Activated CD4-positive, alpha-beta T cell treated with anti-CD3 and anti-CD28 coated beads, Interleukin-2, amount 10 ng/mL, durations not matched to agents 7 days and 5 days (primary cell): ENCODE measurements at regions not wholly inside any gene's neighbourhood (a gene's known extent, or its start where the extent isn't known, plus 50 kb on each side); places are given as distances from the start of the nearest gene placed in this dataset.
"Not testable (repeated sequence)": the region's sequence is repeated elsewhere in the genome, so short reads cannot be mapped to it uniquely, and the experiment has no call there.

Experiments used
- CTCF ChIA-PET: fragments of 350-600 bp; sonication (Branson Sonifier 250); formaldehyde crosslinking; loops from one replicate; lab custom pipeline; 2021; ENCODE audit warnings: antibody characterized with exemption; lab: Charles Lee
- POLR2A ChIA-PET: fragments of 350-600 bp; sonication (Branson Sonifier 250); formaldehyde crosslinking; loops from one replicate; lab custom pipeline; 2021; ENCODE audit warnings: antibody characterized with exemption; lab: Charles Lee
- DNase-seq: peaks from one replicate; pipeline ENCODE4 v3.0.0-alpha.2; 2020
- H3K27ac Mint-ChIP-seq: one replicate; pipeline ENCODE4 v1.8.0; 2021; ENCODE audit warnings: mild to moderate bottlenecking, moderate library complexity, mixed read lengths
- H3K27me3 Mint-ChIP-seq: one replicate; pipeline ENCODE4 v1.8.0; 2021; ENCODE audit warnings: mixed read lengths
- H3K36me3 Mint-ChIP-seq: one replicate; pipeline ENCODE4 v1.8.0; 2021; ENCODE audit warnings: low read depth, mixed read lengths
- H3K4me1 Mint-ChIP-seq: one replicate; pipeline ENCODE4 v1.8.0; 2021; ENCODE audit warnings: mixed read lengths
- H3K4me3 Mint-ChIP-seq: one replicate; pipeline ENCODE4 v1.8.0; 2021; ENCODE audit warnings: mild to moderate bottlenecking, moderate library complexity, mixed read lengths
- H3K9me3 Mint-ChIP-seq: one replicate; pipeline ENCODE4 v1.8.0; 2021; ENCODE audit warnings: mixed read lengths

GRCh38 chr5:36417221-36417620 is 115.5 kb upstream of the RANBP3L start:
- Mint-ChIP-seq H3K27ac (no peak overlapping the region), H3K27me3 (no peaks in the 10 kb centered on the region), H3K36me3 (no peaks in the 10 kb centered on the region), H3K4me3 (no peak overlapping the region), H3K9me3 (no peaks in the 10 kb centered on the region), H3K4me1 (peaks cover 30% of the 10 kb centered on the region)
- no peak for DNase-seq
- POLR2A ChIA-PET, result no interaction called here
- CTCF ChIA-PET, result interaction anchor here (2.2 kb wide), 1 partner anchor 175 kb away, joined by 4 read pairs; the partner anchor contains the start of gene NADK2

GRCh38 chr5:36417668-36418067 is 116.0 kb upstream of the RANBP3L start:
- ChIA-PET CTCF (interaction anchor here (2.2 kb wide), 1 partner anchor 176 kb away, joined by 4 read pairs; the partner anchor contains the start of gene NADK2), POLR2A (no interaction called here)
- no peak overlapping the region for H3K4me3 Mint-ChIP-seq
- H3K36me3 Mint-ChIP-seq, result no peaks in the 10 kb centered on the region
- DNase-seq, result no peak
- H3K9me3 Mint-ChIP-seq, result no peaks in the 10 kb centered on the region
- peaks cover 34% of the 10 kb centered on the region for H3K4me1 Mint-ChIP-seq
- H3K27ac Mint-ChIP-seq, result no peak overlapping the region
- no peaks in the 10 kb centered on the region for H3K27me3 Mint-ChIP-seq

GRCh38 chr5:36418152-36418979 is 116.7 kb upstream of the RANBP3L start:
- Mint-ChIP-seq H3K4me1 (peaks cover 41% of the 10 kb centered on the region), H3K4me3 (no peak overlapping the region), H3K27ac (peak overlapping the region; percentile 92), H3K9me3 (no peaks in the 10 kb centered on the region), H3K27me3 (no peaks in the 10 kb centered on the region), H3K36me3 (no peaks in the 10 kb centered on the region)
- ChIA-PET CTCF (interaction anchor here (2.2 kb wide), 1 partner anchor 176 kb away, joined by 4 read pairs; the partner anchor contains the start of gene NADK2), POLR2A (no interaction called here)
- DNase-seq, result no peak

- Mint-ChIP-seq H3K36me3 (no peaks in the 10 kb centered on the region), H3K4me1 (peaks cover 48% of the 10 kb centered on the region), H3K4me3 (no peak overlapping the region), H3K27me3 (no peaks in the 10 kb centered on the region), H3K27ac (peak overlapping the region; percentile 56), H3K9me3 (no peaks in the 10 kb centered on the region)
- POLR2A ChIA-PET, result no interaction called here
- no peak for DNase-seq
- CTCF ChIA-PET, result no interaction called here
These were observed 119.6 kb upstream of the RANBP3L start for GRCh38 chr5:36421256-36421655.

- peaks cover 5% of the 10 kb centered on the region for H3K27me3 Mint-ChIP-seq
- H3K9me3 Mint-ChIP-seq, result no peaks in the 10 kb centered on the region
- no peak overlapping the region for H3K4me3 Mint-ChIP-seq
- peaks cover 46% of the 10 kb centered on the region for H3K4me1 Mint-ChIP-seq
- ChIA-PET POLR2A (no interaction called here), CTCF (no interaction called here)
- peak overlapping the region; percentile 83 for H3K27ac Mint-ChIP-seq
- no peak for DNase-seq
- H3K36me3 Mint-ChIP-seq, result no peaks in the 10 kb centered on the region
These were observed 121.2 kb upstream of the RANBP3L start for GRCh38 chr5:36422952-36423351.

- Mint-ChIP-seq H3K4me1 (peaks cover 40% of the 10 kb centered on the region), H3K9me3 (no peaks in the 10 kb centered on the region), H3K27ac (peak overlapping the region; percentile 83), H3K27me3 (peaks cover 12% of the 10 kb centered on the region), H3K36me3 (no peaks in the 10 kb centered on the region), H3K4me3 (peak overlapping the region; percentile 58)
- no peak for DNase-seq
- ChIA-PET CTCF (no interaction called here), POLR2A (no interaction called here)
These were observed 122.0 kb upstream of the RANBP3L start for GRCh38 chr5:36423578-36424307.

- H3K27ac Mint-ChIP-seq, H3K36me3 Mint-ChIP-seq, CTCF ChIA-PET, H3K4me3 Mint-ChIP-seq, H3K9me3 Mint-ChIP-seq, DNase-seq, POLR2A ChIA-PET: not testable (repeated sequence)
- Mint-ChIP-seq H3K27me3 (peaks cover 23% of the 10 kb centered on the region), H3K4me1 (peaks cover 26% of the 10 kb centered on the region)
These were observed 124.4 kb upstream of the RANBP3L start for GRCh38 chr5:36426070-36426469.

- H3K27me3 Mint-ChIP-seq, result peaks cover 40% of the 10 kb centered on the region
- CTCF ChIA-PET, result no interaction called here
- H3K4me1 Mint-ChIP-seq, result no peaks in the 10 kb centered on the region
- POLR2A ChIA-PET, result no interaction called here
- H3K36me3 Mint-ChIP-seq, result no peaks in the 10 kb centered on the region
- no peak for DNase-seq
- H3K27ac Mint-ChIP-seq, result no peak overlapping the region
- no peak overlapping the region for H3K4me3 Mint-ChIP-seq
- no peaks in the 10 kb centered on the region for H3K9me3 Mint-ChIP-seq
These were observed 133.8 kb upstream of the RANBP3L start for GRCh38 chr5:36435516-36435915.

- Mint-ChIP-seq H3K4me1 (peaks cover 3% of the 10 kb centered on the region), H3K27me3 (peaks cover 33% of the 10 kb centered on the region)
- CTCF ChIA-PET, result interaction anchor here (0.6 kb wide), 1 partner anchor 243 kb away, joined by 6 read pairs; no protein-coding TSS in a partner anchor
These were observed 134.6 kb upstream of the RANBP3L start for GRCh38 chr5:36436306-36436705.

GRCh38 chr5:36438765-36439561 is 137.3 kb upstream of the RANBP3L start:
- no peak for DNase-seq
- Mint-ChIP-seq H3K27me3 (peaks cover 24% of the 10 kb centered on the region), H3K4me1 (peaks cover 16% of the 10 kb centered on the region), H3K4me3 (no peak overlapping the region), H3K27ac (no peak overlapping the region), H3K36me3 (peaks cover 4% of the 10 kb centered on the region), H3K9me3 (no peaks in the 10 kb centered on the region)
- CTCF ChIA-PET, result no interaction called here
- POLR2A ChIA-PET, result no interaction called here

More at GRCh38 chr5:36436306-36436705, 134.6 kb upstream of the RANBP3L start:
- DNase-seq, result no peak
- H3K4me3 Mint-ChIP-seq, result no peak overlapping the region
- no peak overlapping the region for H3K27ac Mint-ChIP-seq
- no peaks in the 10 kb centered on the region for H3K36me3 Mint-ChIP-seq
- POLR2A ChIA-PET, result no interaction called here
- H3K9me3 Mint-ChIP-seq, result no peaks in the 10 kb centered on the region

GRCh38 chr5:36440300-36440699 is 138.6 kb upstream of the RANBP3L start:
- H3K27ac Mint-ChIP-seq, result no peak overlapping the region
- POLR2A ChIA-PET, result no interaction called here
- CTCF ChIA-PET, result no interaction called here

GRCh38 chr5:36441280-36441679 is 139.6 kb upstream of the RANBP3L start:
- Mint-ChIP-seq H3K27me3 (peaks cover 13% of the 10 kb centered on the region), H3K9me3 (no peaks in the 10 kb centered on the region), H3K4me1 (peaks cover 16% of the 10 kb centered on the region), H3K27ac (no peak overlapping the region), H3K4me3 (no peak overlapping the region), H3K36me3 (peaks cover 4% of the 10 kb centered on the region)
- no peak for DNase-seq
- ChIA-PET CTCF (interaction anchor here (0.8 to 1.2 kb wide), 2 partner anchors 10 to 11 kb away, joined by 3 to 6 read pairs; no protein-coding TSS in a partner anchor), POLR2A (no interaction called here)

More at GRCh38 chr5:36440300-36440699, 138.6 kb upstream of the RANBP3L start:
- Mint-ChIP-seq H3K4me1 (peaks cover 16% of the 10 kb centered on the region), H3K4me3 (no peak overlapping the region), H3K27me3 (peaks cover 20% of the 10 kb centered on the region), H3K36me3 (peaks cover 4% of the 10 kb centered on the region), H3K9me3 (no peaks in the 10 kb centered on the region)
- no peak for DNase-seq
